SJSA1 (cell line): ENCODE measurements at regions not wholly inside any gene's neighbourhood (a gene's known extent, or its start where the extent isn't known, plus 50 kb on each side); places are given as distances from the start of the nearest gene placed in this dataset.

ENCODE experiments used
- DNase-seq, 2 experiments: peaks; one replicate each; pipeline ENCODE4 v3.0.0-alpha.2; 2015 to 2020; ENCODE audit warnings: low spot score in 2 of 2, low read depth in 1 of 2
- H3K27ac ChIP-seq: fragments of 250-450 bp; sonication (Bioruptor Pico); 2 replicates; pipeline ENCODE4 v1.5.1; 2020; ENCODE audit warnings: mild to moderate bottlenecking, moderate library complexity
- H3K27me3 ChIP-seq: fragments of 250-450 bp; sonication (Bioruptor Pico); replicated peaks from 2 replicates; pipeline ENCODE4 v1.5.1; 2020; ENCODE audit warnings: mild to moderate bottlenecking, moderate library complexity
- H3K36me3 ChIP-seq: fragments of 250-450 bp; sonication (Bioruptor Pico); 2 replicates; pipeline ENCODE4 v1.5.1; 2020; ENCODE audit warnings: mild to moderate bottlenecking
- H3K4me1 ChIP-seq: fragments of 250-450 bp; sonication (Bioruptor Pico); replicated peaks from 2 replicates; pipeline ENCODE4 v1.6.1; 2021; ENCODE audit warnings: mild to moderate bottlenecking
- H3K4me3 ChIP-seq: fragments of 250-450 bp; sonication (Bioruptor Pico); 2 replicates; pipeline ENCODE4 v1.5.1; 2020; ENCODE audit warnings: mild to moderate bottlenecking
- H3K9me3 ChIP-seq: fragments of 250-450 bp; sonication (Bioruptor Pico); replicated peaks from 2 replicates; pipeline ENCODE4 v1.5.1; 2020; ENCODE audit warnings: mild to moderate bottlenecking

DNA sequence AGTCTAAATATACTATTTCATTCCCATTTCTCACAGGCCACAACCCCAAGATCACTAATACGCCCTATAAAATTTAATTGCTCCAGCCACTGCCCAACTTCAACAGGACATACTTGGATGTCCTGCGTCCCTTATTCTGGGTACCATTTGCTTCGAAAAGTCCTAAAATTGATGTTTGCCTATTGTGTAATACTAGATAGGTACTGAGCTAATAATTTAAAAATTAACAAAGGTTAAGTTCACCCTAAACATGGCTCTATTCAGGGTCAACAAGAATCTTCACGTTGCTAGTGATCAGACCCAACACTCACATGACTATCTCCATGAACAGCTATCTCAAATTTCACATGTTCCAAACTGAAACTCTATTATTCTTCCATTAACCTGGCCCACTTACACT lies 296.4 kb upstream of the RND3 start:
- Histone ChIP-seq H3K9me3 (no peaks in the 10 kb centered on the region), H3K27me3 (no peaks in the 10 kb centered on the region), H3K4me3 (no peak overlapping the region), H3K4me1 (no peaks in the 10 kb centered on the region), H3K27ac (no peak overlapping the region), H3K36me3 (no peaks in the 10 kb centered on the region)
- DNase-seq, result no peak

- no peaks in the 10 kb centered on the region for H3K36me3 ChIP-seq
- no peaks in the 10 kb centered on the region for H3K27me3 ChIP-seq
- no peak overlapping the region for H3K27ac ChIP-seq
- DNase-seq, result no peak
- H3K4me3 ChIP-seq, result no peak overlapping the region
- no peaks in the 10 kb centered on the region for H3K9me3 ChIP-seq
- no peaks in the 10 kb centered on the region for H3K4me1 ChIP-seq
These were observed 295.5 kb upstream of the RND3 start for GRCh38 chr2:150783015-150783414.

GRCh38 chr2:150782613-150783012 lies 295.1 kb upstream of the RND3 start:
- DNase-seq, result no peak
- no peaks in the 10 kb centered on the region for H3K9me3 ChIP-seq
- H3K27ac ChIP-seq, result no peak overlapping the region
- no peaks in the 10 kb centered on the region for H3K36me3 ChIP-seq
- no peaks in the 10 kb centered on the region for H3K27me3 ChIP-seq
- no peaks in the 10 kb centered on the region for H3K4me1 ChIP-seq
- H3K4me3 ChIP-seq, result no peak overlapping the region

DNA sequence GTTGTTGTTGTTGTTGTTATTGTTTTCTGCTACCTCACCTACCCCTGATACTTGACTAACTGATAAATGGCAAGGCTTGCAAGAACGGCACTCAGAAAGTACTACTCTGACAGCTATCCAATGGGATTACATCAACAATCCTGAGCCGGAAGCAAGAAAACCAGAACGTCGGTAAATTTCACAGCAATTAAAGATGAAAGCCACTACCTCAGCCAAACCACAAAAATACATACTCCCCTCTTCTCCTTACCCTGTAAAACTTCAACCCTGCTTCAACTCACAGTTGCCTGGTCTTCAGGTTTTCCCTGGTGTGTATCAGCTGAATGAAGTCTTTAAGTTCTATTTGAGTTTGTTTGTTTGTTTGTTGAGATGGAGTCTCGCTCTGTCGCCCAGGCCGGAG lies 293.7 kb upstream of the RND3 start:
- no peaks in the 10 kb centered on the region for H3K36me3 ChIP-seq
- no peak overlapping the region for H3K4me3 ChIP-seq
- H3K27ac ChIP-seq, result no peak overlapping the region
- no peak for DNase-seq
- no peaks in the 10 kb centered on the region for H3K9me3 ChIP-seq
- no peaks in the 10 kb centered on the region for H3K27me3 ChIP-seq
- H3K4me1 ChIP-seq, result no peaks in the 10 kb centered on the region

DNA sequence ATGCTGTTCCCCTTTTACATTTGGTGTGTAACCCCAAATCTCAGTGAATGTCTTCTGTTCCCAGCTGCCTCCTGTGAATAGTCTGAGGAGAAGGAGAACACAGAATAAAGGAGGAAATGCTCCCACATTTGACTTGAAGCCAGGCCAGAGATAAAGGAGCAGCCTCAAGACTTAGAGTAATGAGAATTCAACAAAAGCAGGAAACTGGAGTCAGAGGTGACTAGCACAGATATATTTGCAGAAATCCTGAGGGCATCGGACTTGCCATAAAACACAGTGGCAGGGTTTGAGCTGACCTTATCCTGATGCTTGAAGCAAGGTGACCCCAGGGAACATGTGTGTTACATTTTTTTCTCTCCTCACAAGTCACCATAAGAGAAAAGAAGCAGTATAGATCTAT lies 291.4 kb upstream of the RND3 start:
- H3K27ac ChIP-seq, result no peak overlapping the region
- DNase-seq, result no peak
- no peaks in the 10 kb centered on the region for H3K9me3 ChIP-seq
- no peaks in the 10 kb centered on the region for H3K36me3 ChIP-seq
- H3K27me3 ChIP-seq, result no peaks in the 10 kb centered on the region
- H3K4me3 ChIP-seq, result no peak overlapping the region
- no peaks in the 10 kb centered on the region for H3K4me1 ChIP-seq

- no peaks in the 10 kb centered on the region for H3K9me3 ChIP-seq
- peaks cover 14% of the 10 kb centered on the region for H3K4me1 ChIP-seq
- no peak overlapping the region for H3K4me3 ChIP-seq
- no peaks in the 10 kb centered on the region for H3K27me3 ChIP-seq
- no peak for DNase-seq
- no peak overlapping the region for H3K27ac ChIP-seq
- H3K36me3 ChIP-seq, result no peaks in the 10 kb centered on the region
These were observed 282.0 kb upstream of the RND3 start for GRCh38 chr2:150769421-150769820.

DNA sequence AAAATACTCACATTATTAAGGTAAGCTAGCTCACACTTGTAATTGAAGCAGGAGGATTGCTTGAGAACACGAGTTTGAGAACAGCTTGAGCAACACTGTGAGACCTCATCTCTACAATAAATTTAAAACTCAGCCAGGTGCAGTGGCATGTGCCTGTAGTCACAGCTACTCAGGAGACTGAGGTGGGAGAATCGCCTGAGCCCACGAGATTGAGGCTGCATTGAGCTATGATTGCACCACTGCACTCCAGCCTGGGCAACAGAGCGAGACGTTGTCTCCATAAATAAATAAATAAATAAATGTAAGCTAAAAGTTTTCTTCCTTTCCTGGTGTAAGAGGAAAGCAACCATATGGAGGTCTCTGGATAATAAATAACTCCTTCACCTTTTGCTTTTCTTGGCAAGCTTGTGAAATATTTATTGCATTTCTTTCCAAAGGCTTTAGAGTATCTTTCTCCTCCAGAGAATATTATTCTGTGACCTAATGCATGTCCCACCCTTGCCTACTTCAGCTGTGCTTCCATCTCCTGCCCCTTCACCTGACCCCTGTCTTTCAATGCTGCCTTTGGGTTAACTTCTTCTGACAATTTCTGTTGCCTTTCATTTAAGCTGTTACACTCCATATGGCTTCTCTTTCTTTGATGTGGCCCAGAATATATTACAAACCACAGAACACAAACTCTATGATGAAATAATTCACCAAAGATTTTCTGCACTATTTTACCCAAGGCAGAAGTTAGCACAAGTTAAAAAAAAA lies 280.7 kb upstream of the RND3 start:
- H3K36me3 ChIP-seq, result no peaks in the 10 kb centered on the region
- no peak overlapping the region for H3K27ac ChIP-seq
- no peaks in the 10 kb centered on the region for H3K27me3 ChIP-seq
- H3K9me3 ChIP-seq, result no peaks in the 10 kb centered on the region
- DNase-seq, result no peak
- H3K4me3 ChIP-seq, result no peak overlapping the region
- peaks cover 18% of the 10 kb centered on the region for H3K4me1 ChIP-seq

- no peaks in the 10 kb centered on the region for H3K27me3 ChIP-seq
- H3K4me1 ChIP-seq, result peaks cover 18% of the 10 kb centered on the region
- H3K27ac ChIP-seq, result no peak overlapping the region
- H3K9me3 ChIP-seq, result no peaks in the 10 kb centered on the region
- no peak for DNase-seq
- no peaks in the 10 kb centered on the region for H3K36me3 ChIP-seq
- no peak overlapping the region for H3K4me3 ChIP-seq
These were observed 275.1 kb upstream of the RND3 start for GRCh38 chr2:150762571-150762970.

DNA sequence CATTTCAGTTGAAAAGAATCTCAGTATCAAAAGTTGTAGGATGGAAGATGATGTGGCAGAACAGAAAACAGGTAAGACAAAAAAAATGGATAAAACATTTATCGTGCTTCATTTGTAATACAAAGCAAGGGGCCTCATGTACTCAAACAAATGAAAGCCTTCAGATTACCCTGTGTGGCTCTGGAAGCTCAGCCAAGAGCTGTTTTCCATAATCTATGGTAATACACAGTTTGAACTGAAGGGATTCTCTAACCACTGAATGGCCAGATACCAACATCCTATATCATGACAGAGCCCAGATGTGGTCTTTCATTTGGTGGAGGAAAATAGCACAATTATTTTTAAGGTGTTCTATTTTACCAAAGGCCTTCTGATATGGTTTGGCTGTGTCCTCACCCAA lies 272.1 kb upstream of the RND3 start:
- peaks cover 5% of the 10 kb centered on the region for H3K4me1 ChIP-seq
- no peak for DNase-seq
- H3K9me3 ChIP-seq, result no peaks in the 10 kb centered on the region
- H3K27me3 ChIP-seq, result no peaks in the 10 kb centered on the region
- no peak overlapping the region for H3K27ac ChIP-seq
- no peaks in the 10 kb centered on the region for H3K36me3 ChIP-seq
- H3K4me3 ChIP-seq, result no peak overlapping the region

GRCh38 chr2:150759106-150759505 lies 271.6 kb upstream of the RND3 start:
- Histone ChIP-seq H3K9me3 (no peaks in the 10 kb centered on the region), H3K36me3 (no peaks in the 10 kb centered on the region), H3K4me3 (no peak overlapping the region), H3K4me1 (peaks cover under 1% of the 10 kb centered on the region), H3K27ac (no peak overlapping the region), H3K27me3 (no peaks in the 10 kb centered on the region)
- DNase-seq, result no peak

GRCh38 chr2:150752229-150752628 lies 264.8 kb upstream of the RND3 start:
- no peaks in the 10 kb centered on the region for H3K36me3 ChIP-seq
- no peaks in the 10 kb centered on the region for H3K4me1 ChIP-seq
- DNase-seq, result no peak
- no peaks in the 10 kb centered on the region for H3K27me3 ChIP-seq
- H3K27ac ChIP-seq, result no peak overlapping the region
- no peaks in the 10 kb centered on the region for H3K9me3 ChIP-seq
- no peak overlapping the region for H3K4me3 ChIP-seq

DNA sequence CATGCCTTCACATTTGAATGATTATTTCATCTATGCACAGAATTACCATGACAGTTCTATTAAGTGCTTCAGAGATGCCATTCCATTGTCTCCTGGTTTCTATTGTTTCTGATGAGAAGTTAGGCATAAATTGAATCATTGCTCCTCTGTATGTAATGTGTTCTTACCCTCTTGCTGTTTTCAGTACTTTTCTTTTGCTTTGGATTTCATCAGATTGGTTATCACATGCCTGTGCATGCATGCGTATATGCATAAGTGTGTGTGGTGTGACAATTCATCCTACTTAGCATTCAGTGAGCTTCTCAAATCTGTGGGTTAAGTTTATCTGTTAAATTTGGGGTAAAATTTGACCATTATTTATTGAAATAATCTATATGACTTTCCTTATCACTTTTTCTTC lies 263.3 kb upstream of the RND3 start:
- H3K36me3 ChIP-seq, result no peaks in the 10 kb centered on the region
- no peak overlapping the region for H3K27ac ChIP-seq
- no peaks in the 10 kb centered on the region for H3K9me3 ChIP-seq
- DNase-seq, result no peak
- no peaks in the 10 kb centered on the region for H3K4me1 ChIP-seq
- H3K4me3 ChIP-seq, result no peak overlapping the region
- no peaks in the 10 kb centered on the region for H3K27me3 ChIP-seq

DNA sequence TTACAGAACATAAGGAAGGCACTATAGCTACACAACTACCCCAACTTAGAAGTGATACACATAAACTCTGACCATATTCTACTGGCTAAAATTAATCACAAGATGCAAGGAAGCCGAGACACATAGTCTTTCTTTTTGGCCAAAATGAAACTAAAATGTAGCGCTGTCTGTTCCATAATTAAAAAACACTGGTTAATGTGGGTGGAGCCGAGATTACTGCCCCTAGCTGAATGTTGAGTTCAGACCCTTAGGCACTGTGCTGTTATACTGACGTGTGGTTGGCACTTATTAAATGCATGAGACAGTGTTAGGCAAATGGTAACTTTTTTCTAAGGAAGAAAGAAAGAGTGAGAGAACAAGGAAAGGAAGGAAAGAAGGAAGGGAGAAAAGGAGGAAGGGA lies 254.6 kb upstream of the RND3 start:
- no peaks in the 10 kb centered on the region for H3K36me3 ChIP-seq
- no peaks in the 10 kb centered on the region for H3K27me3 ChIP-seq
- DNase-seq, result no peak
- no peaks in the 10 kb centered on the region for H3K9me3 ChIP-seq
- H3K4me1 ChIP-seq, result no peaks in the 10 kb centered on the region
- H3K4me3 ChIP-seq, result no peak overlapping the region
- no peak overlapping the region for H3K27ac ChIP-seq

DNA sequence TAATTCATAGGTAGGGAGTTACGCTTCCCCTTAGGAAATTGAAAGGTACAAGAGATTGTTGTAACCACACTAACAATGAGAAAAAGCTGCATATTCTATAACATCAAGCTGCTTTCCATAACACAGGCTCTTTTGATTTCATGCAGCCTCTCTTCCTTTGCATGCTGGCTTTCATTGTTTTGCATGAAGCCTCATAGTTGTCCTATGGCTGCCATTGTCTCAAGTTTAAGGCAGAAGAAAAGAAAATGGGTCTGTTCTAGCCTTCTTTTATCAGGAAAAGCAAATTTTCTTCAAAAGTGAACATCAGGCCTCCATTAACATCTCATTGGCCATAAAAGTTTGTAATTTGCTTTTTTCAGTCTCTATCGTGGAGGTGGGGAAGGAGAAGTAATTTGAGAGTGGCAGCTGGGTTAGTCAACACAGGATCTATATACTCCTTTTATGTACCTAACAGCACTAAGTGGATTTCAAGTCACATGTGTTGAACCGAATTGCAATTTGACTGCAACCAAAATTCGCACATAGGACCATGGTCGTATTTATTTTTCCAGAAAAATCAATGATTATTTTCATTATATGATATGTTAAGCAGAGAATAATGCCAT lies 248.5 kb upstream of the RND3 start:
- no peaks in the 10 kb centered on the region for H3K4me1 ChIP-seq
- no peak overlapping the region for H3K4me3 ChIP-seq
- DNase-seq, result no peak
- no peaks in the 10 kb centered on the region for H3K27me3 ChIP-seq
- H3K9me3 ChIP-seq, result no peaks in the 10 kb centered on the region
- H3K36me3 ChIP-seq, result no peaks in the 10 kb centered on the region
- no peak overlapping the region for H3K27ac ChIP-seq
